Duodenal mucosa (tissue), 2 donors: ENCODE measurements at regions not wholly inside any gene's neighbourhood (a gene's known extent, or its start where the extent isn't known, plus 50 kb on each side); places are given as distances from the start of the nearest gene placed in this dataset.

Source experiments
- H3K27ac ChIP-seq: one replicate; pipeline ENCODE4 v1.7.0; 2013; ENCODE audit warnings: low read depth, low read length
- H3K27me3 ChIP-seq, 2 donors: one replicate each; pipeline ENCODE4 v1.7.0; 2013; ENCODE audit warnings: low read length in 2 of 2, control low read depth in 1 of 2; ENCODE audit not compliant: insufficient read depth in 2 of 2, control insufficient read depth in 1 of 2
- H3K36me3 ChIP-seq, 2 donors: one replicate each; pipeline ENCODE4 v1.7.0; 2013; ENCODE audit warnings: low read length in 2 of 2, control low read depth in 1 of 2; ENCODE audit not compliant: insufficient read depth in 2 of 2, control insufficient read depth in 1 of 2
- H3K4me1 ChIP-seq, 2 donors: one replicate each; pipeline ENCODE4 v1.7.0; 2013; ENCODE audit warnings: low read length in 2 of 2, control low read depth in 1 of 2; ENCODE audit not compliant: insufficient read depth in 2 of 2, control insufficient read depth in 1 of 2
- H3K4me3 ChIP-seq, 2 donors: one replicate each; pipeline ENCODE4 v1.7.0; 2013; ENCODE audit warnings: low read length in 2 of 2, low read depth in 1 of 2
- H3K9ac ChIP-seq, 2 donors: one replicate each; pipeline ENCODE4 v1.7.0; 2013; ENCODE audit warnings: low read length in 2 of 2, low read depth in 1 of 2
- H3K9me3 ChIP-seq, 2 donors: one replicate each; pipeline ENCODE4 v1.7.0; 2013; ENCODE audit warnings: low read length in 2 of 2, control low read depth in 1 of 2; ENCODE audit not compliant: control insufficient read depth in 1 of 2

DNA sequence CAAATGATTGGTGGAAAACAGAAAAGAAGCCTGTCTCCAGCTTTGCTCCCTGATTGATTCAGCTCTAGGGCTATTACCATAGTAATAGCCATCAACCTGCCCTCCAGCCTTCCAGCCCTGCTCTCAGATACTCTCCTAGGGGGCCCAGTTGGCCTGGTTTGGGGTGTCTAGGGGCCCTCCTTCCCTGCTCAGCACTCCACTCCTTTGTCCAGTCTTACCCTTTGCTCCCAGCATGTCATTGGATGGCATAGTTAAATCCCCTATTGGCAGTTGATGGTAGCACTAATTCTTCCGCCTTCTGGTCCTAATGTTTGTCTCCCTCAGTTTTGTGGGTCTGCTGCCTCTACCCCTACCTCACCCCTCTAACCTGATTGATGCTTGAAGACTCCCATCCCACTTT, 175.4 kb upstream of the PELI2 start:
- Histone ChIP-seq H3K27me3 (no peaks in the 10 kb centered on the region), H3K36me3 (no peaks in the 10 kb centered on the region), H3K4me1 (peaks cover 10 to 13% of the 10 kb centered on the region in 2 donors), H3K9me3 (no peaks in the 10 kb centered on the region), H3K9ac (no peak overlapping the region), H3K4me3 (no peak overlapping the region), H3K27ac (no peak overlapping the region)

- H3K27ac ChIP-seq = no peak overlapping the region
- no peaks in the 10 kb centered on the region for H3K27me3 ChIP-seq
- H3K9ac ChIP-seq = no peak overlapping the region
- no peak overlapping the region for H3K4me3 ChIP-seq
- H3K4me1 ChIP-seq = peaks cover 5 to 10% of the 10 kb centered on the region in 2 donors
- H3K36me3 ChIP-seq = no peaks in the 10 kb centered on the region
- no peaks in the 10 kb centered on the region for H3K9me3 ChIP-seq
Observed at GRCh38 chr14:55944757-55945156, 173.5 kb upstream of the PELI2 start.

GRCh38 chr14:55946231-55946630, 172.0 kb upstream of the PELI2 start:
- H3K9ac ChIP-seq = no peak overlapping the region
- H3K9me3 ChIP-seq = no peaks in the 10 kb centered on the region
- no peak overlapping the region for H3K27ac ChIP-seq
- H3K27me3 ChIP-seq = no peaks in the 10 kb centered on the region
- H3K36me3 ChIP-seq = no peaks in the 10 kb centered on the region
- H3K4me1 ChIP-seq = peaks cover 5 to 10% of the 10 kb centered on the region in 2 donors
- no peak overlapping the region for H3K4me3 ChIP-seq

GRCh38 chr14:55948399-55948798, 169.8 kb upstream of the PELI2 start:
- Histone ChIP-seq H3K36me3 (no peaks in the 10 kb centered on the region), H3K27me3 (no peaks in the 10 kb centered on the region), H3K27ac (no peak overlapping the region), H3K4me1 (no peaks in the 10 kb centered on the region), H3K9ac (no peak overlapping the region), H3K4me3 (no peak overlapping the region), H3K9me3 (no peaks in the 10 kb centered on the region)

- H3K4me1 ChIP-seq = no peaks in the 10 kb centered on the region
- H3K9me3 ChIP-seq = no peaks in the 10 kb centered on the region
- H3K36me3 ChIP-seq = no peaks in the 10 kb centered on the region
- no peak overlapping the region for H3K9ac ChIP-seq
- no peaks in the 10 kb centered on the region for H3K27me3 ChIP-seq
- H3K4me3 ChIP-seq = no peak overlapping the region
- no peak overlapping the region for H3K27ac ChIP-seq
Observed at GRCh38 chr14:55949708-55950107, 168.5 kb upstream of the PELI2 start.

GRCh38 chr14:55950135-55950534, 168.1 kb upstream of the PELI2 start:
- no peak overlapping the region for H3K27ac ChIP-seq
- H3K36me3 ChIP-seq = no peaks in the 10 kb centered on the region
- no peak overlapping the region for H3K9ac ChIP-seq
- H3K4me3 ChIP-seq = no peak overlapping the region
- H3K9me3 ChIP-seq = no peaks in the 10 kb centered on the region
- H3K27me3 ChIP-seq = no peaks in the 10 kb centered on the region
- no peaks in the 10 kb centered on the region for H3K4me1 ChIP-seq

GRCh38 chr14:55951341-55952206, 166.6 kb upstream of the PELI2 start:
- Histone ChIP-seq H3K27ac (no peak overlapping the region), H3K9ac (no peak overlapping the region), H3K9me3 (no peaks in the 10 kb centered on the region), H3K4me3 (no peak overlapping the region), H3K27me3 (no peaks in the 10 kb centered on the region), H3K36me3 (no peaks in the 10 kb centered on the region), H3K4me1 (no peaks in the 10 kb centered on the region)

GRCh38 chr14:55954108-55954507, 164.1 kb upstream of the PELI2 start:
- H3K4me3 ChIP-seq = no peak overlapping the region
- H3K27me3 ChIP-seq = no peaks in the 10 kb centered on the region
- H3K9me3 ChIP-seq = no peaks in the 10 kb centered on the region
- no peaks in the 10 kb centered on the region for H3K36me3 ChIP-seq
- no peaks in the 10 kb centered on the region for H3K4me1 ChIP-seq
- no peak overlapping the region for H3K27ac ChIP-seq
- H3K9ac ChIP-seq = no peak overlapping the region

DNA sequence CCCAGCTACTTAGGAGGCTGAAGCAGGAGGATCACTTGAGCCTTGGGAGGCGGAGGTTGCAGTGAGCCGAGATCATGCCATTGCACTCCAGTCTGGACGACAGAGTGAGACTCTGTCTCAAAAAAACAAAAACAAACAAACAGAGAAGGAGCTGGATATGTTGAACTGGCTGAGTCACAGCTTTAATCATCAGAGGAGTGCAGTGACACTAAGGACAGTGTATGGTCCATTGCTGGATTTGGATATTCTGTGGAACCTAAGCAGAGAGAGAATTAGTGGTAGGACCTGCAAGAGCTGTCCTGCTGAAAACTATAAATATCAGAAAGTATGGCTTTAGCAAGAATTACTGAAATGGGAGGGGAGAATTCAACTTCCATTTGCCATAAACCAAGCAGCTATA, 163.0 kb upstream of the PELI2 start:
- H3K36me3 ChIP-seq = no peaks in the 10 kb centered on the region
- H3K4me3 ChIP-seq = no peak overlapping the region
- no peaks in the 10 kb centered on the region for H3K9me3 ChIP-seq
- H3K4me1 ChIP-seq = no peaks in the 10 kb centered on the region
- H3K9ac ChIP-seq = no peak overlapping the region
- no peak overlapping the region for H3K27ac ChIP-seq
- no peaks in the 10 kb centered on the region for H3K27me3 ChIP-seq

DNA sequence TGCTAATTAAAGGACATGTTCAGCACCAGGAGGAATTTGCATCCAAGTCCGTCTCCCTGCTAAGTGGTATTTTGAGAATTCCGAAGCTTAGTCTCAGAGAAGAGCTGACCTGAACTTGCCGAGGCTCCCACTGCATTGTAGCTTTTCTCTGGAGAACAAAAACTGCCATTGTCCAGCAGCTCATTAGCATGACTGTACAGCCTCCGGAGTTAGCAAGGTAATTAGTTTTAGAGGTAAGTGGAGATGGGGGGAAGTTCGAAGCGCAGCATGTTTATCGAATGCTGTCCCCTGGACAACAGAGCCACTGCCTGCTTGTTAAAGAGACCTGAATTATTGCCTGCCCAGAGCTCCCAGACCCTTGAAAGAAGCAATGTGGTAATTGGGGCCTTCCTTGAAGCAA, 160.3 kb upstream of the PELI2 start:
- H3K9ac ChIP-seq = no peak overlapping the region
- H3K9me3 ChIP-seq = no peaks in the 10 kb centered on the region
- H3K4me3 ChIP-seq = no peak overlapping the region
- H3K27ac ChIP-seq = no peak overlapping the region
- H3K36me3 ChIP-seq = no peaks in the 10 kb centered on the region
- no peaks in the 10 kb centered on the region for H3K4me1 ChIP-seq
- no peaks in the 10 kb centered on the region for H3K27me3 ChIP-seq
